ENCODE measurements at regions not wholly inside any gene's neighbourhood (a gene's known extent, or its start where the extent isn't known, plus 50 kb on each side); places are given as distances from the start of the nearest gene placed in this dataset.
A peak's percentile ranks its signal among the peaks of the same experiment; 100 is the strongest.

- H3K27me3 ChIP-seq (ENCODE audit: control insufficient read depth, insufficient read depth, low read length) = no peaks in the 10 kb centered on the region
- no peaks in the 10 kb centered on the region for H3K36me3 ChIP-seq (ENCODE audit: control insufficient read depth, insufficient read depth, low read length)
- H3K9me3 ChIP-seq (ENCODE audit: control insufficient read depth, insufficient read depth, low read length) = peaks cover 2% of the 10 kb centered on the region; the same call in 1 of the 2 replicates
- no peak overlapping the region for H3K27ac ChIP-seq (ENCODE audit: low read depth, low read length)
- peaks cover 2% of the 10 kb centered on the region; the same call in 1 of the 2 replicates for H3K4me1 ChIP-seq (ENCODE audit: control insufficient read depth, insufficient read depth, low read length)
- H3K9ac ChIP-seq (ENCODE audit: low read depth, low read length) = no peak overlapping the region
- no peak overlapping the region for H3K4me3 ChIP-seq (ENCODE audit: low read depth, low read length)
These were observed 1295.8 kb upstream of the TENM3 start for GRCh38 chr4:180947425-180947824.

GRCh38 chr4:180949424-180950213, 1293.6 kb upstream of the TENM3 start:
- H3K4me3 ChIP-seq (ENCODE audit: low read depth, low read length) = no peak overlapping the region
- H3K27me3 ChIP-seq (ENCODE audit: control insufficient read depth, insufficient read depth, low read length) = no peaks in the 10 kb centered on the region
- peaks cover 2% of the 10 kb centered on the region; the same call in 1 of the 2 replicates for H3K9me3 ChIP-seq (ENCODE audit: control insufficient read depth, insufficient read depth, low read length)

DNA sequence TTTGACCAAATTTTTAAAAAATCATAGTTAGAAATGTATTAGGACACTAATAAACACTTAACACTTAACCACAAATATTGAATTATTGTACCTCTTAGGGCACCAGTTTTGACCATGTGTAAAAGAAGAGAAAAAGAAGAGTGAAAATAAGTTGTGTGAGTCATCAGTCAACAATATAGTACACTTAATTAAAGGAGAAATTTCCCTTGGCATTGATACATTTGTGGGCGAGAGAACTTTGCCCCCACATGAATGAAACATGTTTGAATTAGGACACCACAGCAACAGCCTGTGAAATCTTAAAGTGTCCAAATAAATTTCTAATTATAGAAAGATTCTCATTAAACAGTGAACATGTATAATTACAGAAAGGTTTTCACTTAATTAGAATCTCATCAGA, 1292.8 kb upstream of the TENM3 start:
- Histone ChIP-seq H3K36me3 (ENCODE audit: control insufficient read depth, insufficient read depth, low read length) (no peaks in the 10 kb centered on the region), H3K4me3 (ENCODE audit: low read depth, low read length) (no peak overlapping the region), H3K27ac (ENCODE audit: low read depth, low read length) (no peak overlapping the region), H3K27me3 (ENCODE audit: control insufficient read depth, insufficient read depth, low read length) (no peaks in the 10 kb centered on the region), H3K9me3 (ENCODE audit: control insufficient read depth, insufficient read depth, low read length) (peaks cover 2% of the 10 kb centered on the region; the same call in 1 of the 2 replicates), H3K9ac (ENCODE audit: low read depth, low read length) (no peak overlapping the region), H3K4me1 (ENCODE audit: control insufficient read depth, insufficient read depth, low read length) (peaks cover 3% of the 10 kb centered on the region; the same call in 1 of the 2 replicates)

More at GRCh38 chr4:180949424-180950213, 1293.6 kb upstream of the TENM3 start:
- Histone ChIP-seq H3K36me3 (ENCODE audit: control insufficient read depth, insufficient read depth, low read length) (no peaks in the 10 kb centered on the region), H3K4me1 (ENCODE audit: control insufficient read depth, insufficient read depth, low read length) (peaks cover 3% of the 10 kb centered on the region; the same call in 1 of the 2 replicates), H3K27ac (ENCODE audit: low read depth, low read length) (no peak overlapping the region), H3K9ac (ENCODE audit: low read depth, low read length) (no peak overlapping the region)

DNA sequence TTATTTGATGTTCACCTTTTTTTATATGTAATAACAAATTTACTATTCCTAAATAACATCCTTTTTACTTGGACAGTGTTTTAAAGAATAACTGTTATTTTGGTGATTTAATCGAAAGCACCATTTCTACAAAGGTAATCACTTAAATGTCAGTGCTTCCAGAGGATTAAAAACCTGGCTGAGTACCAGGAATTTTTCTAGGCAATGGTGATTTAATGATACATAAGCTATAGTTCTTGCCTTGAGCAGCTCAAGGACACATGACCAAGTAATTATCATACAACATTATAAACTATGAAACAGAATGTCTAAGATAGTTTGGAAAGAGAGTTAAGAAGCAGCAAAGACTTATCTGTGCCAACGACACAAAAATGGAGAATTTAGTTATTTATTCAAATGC, 1291.9 kb upstream of the TENM3 start:
- Histone ChIP-seq H3K27me3 (ENCODE audit: control insufficient read depth, insufficient read depth, low read length) (no peaks in the 10 kb centered on the region), H3K4me3 (ENCODE audit: low read depth, low read length) (no peak overlapping the region), H3K27ac (ENCODE audit: low read depth, low read length) (no peak overlapping the region), H3K36me3 (ENCODE audit: control insufficient read depth, insufficient read depth, low read length) (no peaks in the 10 kb centered on the region), H3K4me1 (ENCODE audit: control insufficient read depth, insufficient read depth, low read length) (peaks cover 3% of the 10 kb centered on the region; the same call in 1 of the 2 replicates), H3K9ac (ENCODE audit: low read depth, low read length) (no peak overlapping the region), H3K9me3 (ENCODE audit: control insufficient read depth, insufficient read depth, low read length) (no peaks in the 10 kb centered on the region)

DNA sequence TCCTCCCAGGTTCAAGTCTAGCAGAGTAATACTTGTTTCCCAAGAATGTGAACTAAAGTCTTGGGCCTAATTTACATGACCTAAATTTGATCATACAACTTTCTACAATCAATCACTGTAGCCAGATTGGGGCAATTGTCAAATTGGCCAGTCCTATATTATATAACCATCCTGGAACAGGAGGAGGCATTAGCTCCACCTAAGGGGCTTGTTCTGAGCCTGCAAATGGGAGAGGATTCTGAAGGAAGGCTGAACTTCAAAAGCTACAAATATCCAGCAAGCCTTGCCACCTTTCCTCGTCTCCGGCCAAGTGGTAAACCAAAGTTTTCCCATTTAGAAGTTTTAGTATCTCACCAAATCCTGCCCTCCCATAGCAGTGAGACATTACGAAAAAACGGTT, 1289.6 kb upstream of the TENM3 start:
- no peak overlapping the region for H3K9ac ChIP-seq (ENCODE audit: low read depth, low read length)
- H3K4me1 ChIP-seq (ENCODE audit: control insufficient read depth, insufficient read depth, low read length) = peaks cover 3% of the 10 kb centered on the region; the same call in 1 of the 2 replicates
- no peak overlapping the region for H3K27ac ChIP-seq (ENCODE audit: low read depth, low read length)
- no peaks in the 10 kb centered on the region for H3K36me3 ChIP-seq (ENCODE audit: control insufficient read depth, insufficient read depth, low read length)
- H3K27me3 ChIP-seq (ENCODE audit: control insufficient read depth, insufficient read depth, low read length) = no peaks in the 10 kb centered on the region
- no peak overlapping the region for H3K4me3 ChIP-seq (ENCODE audit: low read depth, low read length)
- no peaks in the 10 kb centered on the region for H3K9me3 ChIP-seq (ENCODE audit: control insufficient read depth, insufficient read depth, low read length)

- peak overlapping the region; percentile 1 for H3K27ac ChIP-seq (ENCODE audit: low read depth, low read length)
- no peaks in the 10 kb centered on the region for H3K9me3 ChIP-seq (ENCODE audit: control insufficient read depth, insufficient read depth, low read length)
These were observed 1282.3 kb upstream of the TENM3 start for GRCh38 chr4:180960743-180961401.

GRCh38 chr4:180962268-180962667, 1280.9 kb upstream of the TENM3 start:
- H3K4me3 ChIP-seq (ENCODE audit: low read depth, low read length) = no peak overlapping the region
- no peaks in the 10 kb centered on the region for H3K9me3 ChIP-seq (ENCODE audit: control insufficient read depth, insufficient read depth, low read length)
- H3K36me3 ChIP-seq (ENCODE audit: control insufficient read depth, insufficient read depth, low read length) = no peaks in the 10 kb centered on the region
- no peak overlapping the region for H3K9ac ChIP-seq (ENCODE audit: low read depth, low read length)
- H3K27me3 ChIP-seq (ENCODE audit: control insufficient read depth, insufficient read depth, low read length) = no peaks in the 10 kb centered on the region
- no peak overlapping the region for H3K27ac ChIP-seq (ENCODE audit: low read depth, low read length)
- peaks cover 7% of the 10 kb centered on the region; the same call in 1 of the 2 replicates for H3K4me1 ChIP-seq (ENCODE audit: control insufficient read depth, insufficient read depth, low read length)

More at GRCh38 chr4:180960743-180961401, 1282.3 kb upstream of the TENM3 start:
- Histone ChIP-seq H3K4me3 (ENCODE audit: low read depth, low read length) (no peak overlapping the region), H3K36me3 (ENCODE audit: control insufficient read depth, insufficient read depth, low read length) (no peaks in the 10 kb centered on the region), H3K9ac (ENCODE audit: low read depth, low read length) (no peak overlapping the region), H3K4me1 (ENCODE audit: control insufficient read depth, insufficient read depth, low read length) (peaks cover 7% of the 10 kb centered on the region; the same call in 1 of the 2 replicates), H3K27me3 (ENCODE audit: control insufficient read depth, insufficient read depth, low read length) (no peaks in the 10 kb centered on the region)

DNA sequence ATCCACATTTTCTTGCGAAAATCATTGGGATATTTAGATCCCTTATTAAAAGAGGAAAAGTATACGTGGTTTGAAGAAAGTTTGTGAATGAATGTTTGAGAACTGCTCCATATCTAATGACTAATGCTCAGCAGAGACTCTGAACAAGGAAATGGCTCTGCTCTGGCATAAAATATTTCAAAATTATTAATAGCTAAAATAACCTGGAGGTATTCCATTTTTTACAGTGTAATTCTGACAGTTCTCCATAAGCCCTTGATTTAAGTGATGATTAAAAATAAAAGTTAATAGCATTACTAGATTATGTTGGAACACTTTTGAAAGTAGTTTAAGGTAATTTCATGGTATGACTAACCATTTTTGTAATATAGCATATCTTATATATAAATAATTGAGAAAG, 1276.9 kb upstream of the TENM3 start:
- no peaks in the 10 kb centered on the region for H3K4me1 ChIP-seq (ENCODE audit: control insufficient read depth, insufficient read depth, low read length)
- no peaks in the 10 kb centered on the region for H3K36me3 ChIP-seq (ENCODE audit: control insufficient read depth, insufficient read depth, low read length)
- no peaks in the 10 kb centered on the region for H3K27me3 ChIP-seq (ENCODE audit: control insufficient read depth, insufficient read depth, low read length)
- H3K9ac ChIP-seq (ENCODE audit: low read depth, low read length) = no peak overlapping the region
- no peak overlapping the region for H3K27ac ChIP-seq (ENCODE audit: low read depth, low read length)
- H3K9me3 ChIP-seq (ENCODE audit: control insufficient read depth, insufficient read depth, low read length) = no peaks in the 10 kb centered on the region
- H3K4me3 ChIP-seq (ENCODE audit: low read depth, low read length) = no peak overlapping the region

- Histone ChIP-seq H3K27me3 (ENCODE audit: control insufficient read depth, insufficient read depth, low read length) (no peaks in the 10 kb centered on the region), H3K4me1 (ENCODE audit: control insufficient read depth, insufficient read depth, low read length) (no peaks in the 10 kb centered on the region), H3K9ac (ENCODE audit: low read depth, low read length) (no peak overlapping the region), H3K9me3 (ENCODE audit: control insufficient read depth, insufficient read depth, low read length) (no peaks in the 10 kb centered on the region), H3K36me3 (ENCODE audit: control insufficient read depth, insufficient read depth, low read length) (no peaks in the 10 kb centered on the region), H3K27ac (ENCODE audit: low read depth, low read length) (no peak overlapping the region), H3K4me3 (ENCODE audit: low read depth, low read length) (no peak overlapping the region)
These were observed 1275.3 kb upstream of the TENM3 start for GRCh38 chr4:180967936-180968335.

DNA sequence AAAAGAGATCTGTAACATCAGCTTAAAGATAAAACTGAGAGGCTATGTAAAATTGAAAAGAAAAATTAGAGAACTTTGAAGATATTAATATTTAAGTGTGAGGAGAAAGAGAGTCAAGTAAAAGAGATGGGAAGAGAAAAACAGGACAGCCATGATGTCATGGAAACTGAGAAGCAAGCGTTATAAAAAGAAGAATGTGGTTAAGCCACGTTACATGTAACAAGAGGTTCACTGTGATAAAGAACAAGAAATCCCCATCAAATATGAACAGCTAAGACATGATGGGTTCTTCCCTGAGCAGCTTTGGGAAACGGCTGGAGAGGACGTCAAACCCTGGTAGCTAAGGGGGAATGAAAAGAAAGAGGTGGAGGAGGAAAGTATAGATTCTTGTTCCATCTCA, 1269.3 kb upstream of the TENM3 start:
- Histone ChIP-seq H3K9me3 (ENCODE audit: control insufficient read depth, insufficient read depth, low read length) (no peaks in the 10 kb centered on the region), H3K9ac (ENCODE audit: low read depth, low read length) (no peak overlapping the region), H3K4me1 (ENCODE audit: control insufficient read depth, insufficient read depth, low read length) (no peaks in the 10 kb centered on the region), H3K36me3 (ENCODE audit: control insufficient read depth, insufficient read depth, low read length) (no peaks in the 10 kb centered on the region), H3K27ac (ENCODE audit: low read depth, low read length) (no peak overlapping the region), H3K4me3 (ENCODE audit: low read depth, low read length) (no peak overlapping the region), H3K27me3 (ENCODE audit: control insufficient read depth, insufficient read depth, low read length) (no peaks in the 10 kb centered on the region)

GRCh38 chr4:180990931-180991330, 1252.3 kb upstream of the TENM3 start:
- no peak overlapping the region for H3K27ac ChIP-seq (ENCODE audit: low read depth, low read length)
- no peaks in the 10 kb centered on the region for H3K9me3 ChIP-seq (ENCODE audit: control insufficient read depth, insufficient read depth, low read length)
- H3K4me3 ChIP-seq (ENCODE audit: low read depth, low read length) = no peak overlapping the region
- H3K27me3 ChIP-seq (ENCODE audit: control insufficient read depth, insufficient read depth, low read length) = no peaks in the 10 kb centered on the region
- no peak overlapping the region for H3K9ac ChIP-seq (ENCODE audit: low read depth, low read length)
- no peaks in the 10 kb centered on the region for H3K36me3 ChIP-seq (ENCODE audit: control insufficient read depth, insufficient read depth, low read length)
- H3K4me1 ChIP-seq (ENCODE audit: control insufficient read depth, insufficient read depth, low read length) = peaks cover 13% of the 10 kb centered on the region
